ENCODE measurements at regions not wholly inside any gene's neighbourhood (a gene's known extent, or its start where the extent isn't known, plus 50 kb on each side); places are given as distances from the start of the nearest gene placed in this dataset.

DNA sequence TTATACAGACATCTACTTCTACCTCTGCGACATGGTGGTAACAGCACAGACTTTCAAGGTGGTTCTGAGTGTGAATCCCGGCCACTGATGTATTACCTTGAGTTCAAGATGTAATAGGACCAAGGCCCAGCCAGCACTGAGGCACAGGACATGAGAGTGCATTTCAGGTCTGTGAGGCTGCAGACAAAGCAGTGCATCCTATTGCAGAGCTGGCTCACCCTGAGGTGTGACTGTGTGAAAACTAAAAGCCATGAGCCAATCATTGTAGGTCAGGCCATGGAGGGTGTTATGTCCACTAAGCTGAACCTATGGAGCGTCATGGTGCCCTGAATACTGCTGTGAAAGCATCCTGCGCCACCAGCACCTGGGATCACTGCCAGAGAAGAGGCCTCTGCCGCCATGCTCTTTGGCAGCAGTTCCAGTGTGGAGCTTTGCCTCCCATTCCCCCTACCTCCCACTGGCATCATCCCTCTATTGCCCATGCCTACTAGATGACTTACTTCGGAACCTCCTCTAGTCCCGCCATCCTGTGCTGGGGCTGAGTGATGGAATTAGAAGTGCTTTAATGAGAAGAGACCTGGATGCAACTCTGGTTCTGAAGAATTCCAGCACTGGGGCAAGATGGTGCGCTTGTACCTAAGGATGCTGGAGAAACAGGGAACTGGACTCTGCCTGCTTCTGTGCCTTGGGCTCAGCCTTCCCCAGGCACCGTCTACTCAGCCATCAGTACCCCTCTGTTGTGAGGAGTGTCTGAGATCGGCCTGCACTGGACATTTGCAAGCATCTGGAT is 112.0 kb upstream of the RMDN2 start:
- H3K4me1 Mint-ChIP-seq: peaks cover 2% of the 10 kb centered on the region
- ChIA-PET CTCF (interaction anchor here (1.5 kb wide), 1 partner anchor 64 kb away, joined by 5 read pairs; no protein-coding TSS in a partner anchor), POLR2A (no interaction called here)
- H3K36me3 Mint-ChIP-seq (ENCODE audit: low read depth): no peaks in the 10 kb centered on the region
- H3K27ac Mint-ChIP-seq: no peak overlapping the region
- H3K9me3 Mint-ChIP-seq: no peaks in the 10 kb centered on the region
- DNase-seq: no peak
- H3K4me3 Mint-ChIP-seq: no peak overlapping the region
- H3K27me3 Mint-ChIP-seq: no peaks in the 10 kb centered on the region

DNA sequence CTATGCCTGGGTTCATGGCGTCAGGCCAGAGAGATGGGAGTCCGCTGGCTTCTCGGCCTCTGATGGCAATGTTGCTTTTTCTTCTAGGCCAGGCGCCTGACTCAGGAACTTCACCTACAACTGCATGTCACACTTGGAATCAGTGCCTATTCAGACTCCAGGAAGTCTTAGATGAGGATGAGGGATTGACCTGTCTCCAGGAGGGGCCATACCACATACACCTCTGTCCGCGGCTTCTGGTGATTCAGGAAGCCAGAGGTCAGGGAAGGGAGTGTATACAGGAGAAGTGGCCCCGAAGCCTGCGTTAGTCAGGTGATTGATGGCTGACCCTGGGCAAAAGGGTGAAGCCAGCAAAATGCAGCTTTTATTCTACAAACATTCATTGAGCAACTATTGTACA is 109.1 kb upstream of the RMDN2 start:
- Mint-ChIP-seq H3K4me3 (no peak overlapping the region), H3K27me3 (no peaks in the 10 kb centered on the region)

GRCh38 chr2:37816686-37817085 is 108.4 kb upstream of the RMDN2 start:
- Mint-ChIP-seq H3K27me3 (no peaks in the 10 kb centered on the region), H3K9me3 (peaks cover 6% of the 10 kb centered on the region), H3K27ac (no peak overlapping the region), H3K36me3 (ENCODE audit: low read depth) (no peaks in the 10 kb centered on the region), H3K4me1 (no peaks in the 10 kb centered on the region), H3K4me3 (no peak overlapping the region)
- POLR2A ChIA-PET: no interaction called here
- CTCF ChIA-PET: no interaction called here
- DNase-seq: no peak

More for the DNA sequence above, 109.1 kb upstream of the RMDN2 start:
- Mint-ChIP-seq H3K4me1 (no peaks in the 10 kb centered on the region), H3K27ac (no peak overlapping the region), H3K9me3 (peaks cover 6% of the 10 kb centered on the region), H3K36me3 (ENCODE audit: low read depth) (no peaks in the 10 kb centered on the region)
- no peak for DNase-seq
- ChIA-PET POLR2A (no interaction called here), CTCF (interaction anchor here (1.1 kb wide), 1 partner anchor 16 kb away, joined by 3 read pairs; no protein-coding TSS in a partner anchor)

DNA sequence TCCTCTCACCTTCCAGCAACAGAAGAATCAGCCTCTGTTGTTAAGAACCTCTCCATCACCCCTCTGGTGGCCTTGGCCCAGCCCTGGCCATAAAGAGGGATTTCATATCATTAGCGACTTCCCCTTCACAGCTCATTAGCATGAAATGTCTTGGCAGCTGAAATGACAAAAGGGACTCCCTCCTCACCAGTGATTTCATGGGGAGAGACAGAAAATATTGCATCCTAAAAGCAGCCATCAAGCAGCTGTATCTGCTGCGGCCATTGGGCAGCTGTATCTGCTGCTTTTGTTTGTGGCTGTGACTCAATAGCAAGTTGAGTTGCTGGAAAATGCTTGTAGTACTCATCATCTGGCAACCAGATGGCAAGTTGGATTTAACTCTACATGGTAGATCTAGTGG is 105.9 kb upstream of the RMDN2 start:
- ChIA-PET CTCF (interaction anchor here (0.9 to 1.3 kb wide), 2 partner anchors 339 to 423 kb away, joined by 3 to 4 read pairs; no protein-coding TSS in a partner anchor), POLR2A (no interaction called here)
- H3K4me1 Mint-ChIP-seq: peaks cover 9% of the 10 kb centered on the region

GRCh38 chr2:37820471-37820986 is 104.6 kb upstream of the RMDN2 start:
- no peak for DNase-seq
- H3K4me1 Mint-ChIP-seq: peaks cover 9% of the 10 kb centered on the region
- peaks cover 6% of the 10 kb centered on the region for H3K9me3 Mint-ChIP-seq
- ChIA-PET POLR2A (no interaction called here), CTCF (no interaction called here)
- H3K36me3 Mint-ChIP-seq (ENCODE audit: low read depth): no peaks in the 10 kb centered on the region
- no peak overlapping the region for H3K4me3 Mint-ChIP-seq
- H3K27ac Mint-ChIP-seq: no peak overlapping the region
- no peaks in the 10 kb centered on the region for H3K27me3 Mint-ChIP-seq

More for the DNA sequence above, 105.9 kb upstream of the RMDN2 start:
- Mint-ChIP-seq H3K4me3 (no peak overlapping the region), H3K36me3 (ENCODE audit: low read depth) (no peaks in the 10 kb centered on the region), H3K27ac (no peak overlapping the region), H3K9me3 (peaks cover 6% of the 10 kb centered on the region), H3K27me3 (no peaks in the 10 kb centered on the region)
- no peak for DNase-seq

GRCh38 chr2:37825586-37825985 is 99.5 kb upstream of the RMDN2 start:
- ChIA-PET CTCF (interaction anchor here (2.3 kb wide), 1 partner anchor 411 kb away, joined by 8 read pairs; no protein-coding TSS in a partner anchor), POLR2A (no interaction called here)
- no peaks in the 10 kb centered on the region for H3K36me3 Mint-ChIP-seq (ENCODE audit: low read depth)
- H3K4me1 Mint-ChIP-seq: peaks cover 24% of the 10 kb centered on the region
- no peak overlapping the region for H3K4me3 Mint-ChIP-seq
- peaks cover 4% of the 10 kb centered on the region for H3K9me3 Mint-ChIP-seq
- no peak overlapping the region for H3K27ac Mint-ChIP-seq
- H3K27me3 Mint-ChIP-seq: no peaks in the 10 kb centered on the region
- no peak for DNase-seq

GRCh38 chr2:37826611-37827010 is 98.5 kb upstream of the RMDN2 start:
- H3K9me3 Mint-ChIP-seq: no peaks in the 10 kb centered on the region
- H3K4me1 Mint-ChIP-seq: peaks cover 24% of the 10 kb centered on the region
- DNase-seq: no peak
- H3K27me3 Mint-ChIP-seq: peaks cover 4% of the 10 kb centered on the region
- ChIA-PET CTCF (interaction anchor here (2.3 to 2.6 kb wide), 2 partner anchors 51 to 412 kb away, joined by 8 to 13 read pairs; no protein-coding TSS in a partner anchor), POLR2A (no interaction called here)
- no peak overlapping the region for H3K27ac Mint-ChIP-seq
- H3K36me3 Mint-ChIP-seq (ENCODE audit: low read depth): no peaks in the 10 kb centered on the region
- no peak overlapping the region for H3K4me3 Mint-ChIP-seq

- Mint-ChIP-seq H3K27ac (no peak overlapping the region), H3K4me1 (peaks cover 22% of the 10 kb centered on the region), H3K27me3 (peaks cover 4% of the 10 kb centered on the region), H3K4me3 (no peak overlapping the region), H3K36me3 (ENCODE audit: low read depth) (no peaks in the 10 kb centered on the region), H3K9me3 (no peaks in the 10 kb centered on the region)
- DNase-seq: no peak
- ChIA-PET CTCF (interaction anchor here (2.3 to 2.6 kb wide), 2 partner anchors 50 to 413 kb away, joined by 8 to 13 read pairs; no protein-coding TSS in a partner anchor), POLR2A (interaction anchor here (0.7 kb wide), 1 partner anchor 157 kb away, joined by 3 read pairs; no protein-coding TSS in a partner anchor)
These were observed 97.6 kb upstream of the RMDN2 start for GRCh38 chr2:37827455-37827854.

- peaks cover 4% of the 10 kb centered on the region for H3K27me3 Mint-ChIP-seq
- ChIA-PET CTCF (interaction anchor here (0.8 to 2.6 kb wide), 3 partner anchors 50 to 432 kb away, joined by 3 to 13 read pairs (median 5); no protein-coding TSS in a partner anchor), POLR2A (no interaction called here)
These were observed 97.1 kb upstream of the RMDN2 start for GRCh38 chr2:37827911-37828511.

GRCh38 chr2:37829202-37829601 is 95.9 kb upstream of the RMDN2 start:
- Mint-ChIP-seq H3K4me1 (peaks cover 26% of the 10 kb centered on the region), H3K36me3 (ENCODE audit: low read depth) (no peaks in the 10 kb centered on the region), H3K9me3 (no peaks in the 10 kb centered on the region), H3K4me3 (no peak overlapping the region), H3K27ac (no peak overlapping the region), H3K27me3 (peaks cover 4% of the 10 kb centered on the region)
- DNase-seq: no peak
- POLR2A ChIA-PET: interaction anchor here (1.6 kb wide), 1 partner anchor 157 kb away, joined by 4 read pairs; no protein-coding TSS in a partner anchor
- CTCF ChIA-PET: interaction anchor here (1.2 to 1.3 kb wide), 3 partner anchors 48 to 433 kb away, joined by 3 to 10 read pairs (median 3); no protein-coding TSS in a partner anchor

More at GRCh38 chr2:37827911-37828511, 97.1 kb upstream of the RMDN2 start:
- H3K9me3 Mint-ChIP-seq: no peaks in the 10 kb centered on the region
- H3K4me1 Mint-ChIP-seq: peaks cover 21% of the 10 kb centered on the region
- no peak overlapping the region for H3K4me3 Mint-ChIP-seq
- no peaks in the 10 kb centered on the region for H3K36me3 Mint-ChIP-seq (ENCODE audit: low read depth)
- no peak overlapping the region for H3K27ac Mint-ChIP-seq
- no peak for DNase-seq

DNA sequence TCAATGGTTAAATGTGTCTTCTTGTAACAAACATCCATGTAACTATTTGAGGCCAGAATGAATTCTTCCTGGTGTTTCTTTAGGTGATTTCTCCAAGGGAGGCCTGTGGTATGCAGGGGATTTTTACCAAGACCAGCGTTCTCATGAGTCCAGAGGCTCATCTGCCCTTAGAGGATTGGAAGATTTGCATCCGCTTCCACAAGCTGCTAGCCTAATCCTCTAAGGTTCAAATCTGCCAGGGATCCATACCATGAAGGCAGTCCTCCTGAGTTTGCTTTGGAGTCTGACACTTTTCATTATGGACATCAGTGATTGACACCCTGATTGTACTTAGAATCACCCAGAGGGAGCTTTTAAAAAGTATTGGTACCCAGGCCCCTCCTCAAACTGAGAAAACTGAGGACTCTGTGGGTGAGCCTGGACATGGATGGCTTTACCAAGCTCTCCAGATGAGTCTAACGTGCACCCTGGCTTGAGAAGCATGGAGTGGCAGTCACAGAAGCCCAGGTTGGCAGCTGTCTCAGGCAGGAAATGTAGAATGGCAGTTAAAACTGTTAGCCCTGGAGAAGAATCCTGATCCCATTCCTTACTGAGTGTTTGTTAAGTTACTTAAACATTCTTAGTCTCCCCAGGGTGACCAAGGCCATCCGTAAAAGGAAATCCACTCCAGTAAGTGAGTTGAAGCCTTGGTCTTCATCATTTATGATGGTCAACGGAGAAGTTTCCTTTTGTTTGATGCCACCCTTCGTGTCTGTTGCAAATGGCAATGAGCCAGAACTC is 95.3 kb upstream of the RMDN2 start:
- Mint-ChIP-seq H3K4me1 (peaks cover 26% of the 10 kb centered on the region), H3K9me3 (no peaks in the 10 kb centered on the region), H3K27ac (no peak overlapping the region), H3K4me3 (no peak overlapping the region), H3K27me3 (peaks cover 4% of the 10 kb centered on the region), H3K36me3 (ENCODE audit: low read depth) (no peaks in the 10 kb centered on the region)
- no peak for DNase-seq
- CTCF ChIA-PET: interaction anchor here (1.2 to 8.0 kb wide), 3 partner anchors 47 to 433 kb away, joined by 3 to 129 read pairs (median 10); no protein-coding TSS in a partner anchor
- POLR2A ChIA-PET: interaction anchor here (1.6 kb wide), 1 partner anchor 158 kb away, joined by 4 read pairs; no protein-coding TSS in a partner anchor

GRCh38 chr2:37830636-37831035 is 94.5 kb upstream of the RMDN2 start:
- ChIA-PET CTCF (interaction anchor here (6.2 to 8.0 kb wide), 2 partner anchors 47 to 418 kb away, joined by 42 to 129 read pairs; no protein-coding TSS in a partner anchor), POLR2A (interaction anchor here (1.6 kb wide), 1 partner anchor 159 kb away, joined by 4 read pairs; no protein-coding TSS in a partner anchor)
- peaks cover 4% of the 10 kb centered on the region for H3K27me3 Mint-ChIP-seq
- no peaks in the 10 kb centered on the region for H3K9me3 Mint-ChIP-seq
- H3K27ac Mint-ChIP-seq: no peak overlapping the region
- no peak overlapping the region for H3K4me3 Mint-ChIP-seq
- H3K36me3 Mint-ChIP-seq (ENCODE audit: low read depth): no peaks in the 10 kb centered on the region
- DNase-seq: no peak
- H3K4me1 Mint-ChIP-seq: peaks cover 26% of the 10 kb centered on the region

All from activated CD4-positive, alpha-beta memory T cell treated with anti-CD3 and anti-CD28 coated beads, Interleukin-2, amount 10 ng/mL, durations not matched to agents 7 days and 5 days (primary cell).